Endothelial cell of umbilical vein (primary cell): ENCODE measurements at regions not wholly inside any gene's neighbourhood (a gene's known extent, or its start where the extent isn't known, plus 50 kb on each side); places are given as distances from the start of the nearest gene placed in this dataset.

Source experiments
- EZH2 ChIP-seq: IDR thresholded peaks from 2 replicates; pipeline ENCODE4 v1.6.1; 2012; ENCODE audit warnings: borderline replicate concordance, low read depth, mild to moderate bottlenecking, moderate library complexity, low read length, inconsistent platforms; ENCODE audit not compliant: severe bottlenecking
- POLR2AphosphoS5 ChIP-seq: IDR thresholded peaks from 2 replicates; pipeline ENCODE4 v1.6.1; 2012; ENCODE audit warnings: low read depth, mild to moderate bottlenecking, control low read depth, low read length, moderate library complexity; ENCODE audit not compliant: insufficient read depth
- TF ChIP-seq, protein P1 (sequence below): IDR thresholded peaks from 2 replicates; pipeline ENCODE4 v1.6.1; 2011; ENCODE audit not compliant: insufficient read depth, insufficient read length
- TF ChIP-seq, protein P2 (sequence below), 2 donors: IDR thresholded peaks; 1 replicate in 1 of 2; 2 replicates in 1 of 2; pipeline ENCODE4 v1.5.1; 2011; ENCODE audit warnings: low read length in 2 of 2, mild to moderate bottlenecking in 2 of 2, moderate library complexity in 2 of 2, control low read depth in 1 of 2, inconsistent platforms in 1 of 2, low read depth in 1 of 2; ENCODE audit not compliant: insufficient read depth in 1 of 2; ENCODE audit errors: extremely low read depth in 1 of 2

DNA sequence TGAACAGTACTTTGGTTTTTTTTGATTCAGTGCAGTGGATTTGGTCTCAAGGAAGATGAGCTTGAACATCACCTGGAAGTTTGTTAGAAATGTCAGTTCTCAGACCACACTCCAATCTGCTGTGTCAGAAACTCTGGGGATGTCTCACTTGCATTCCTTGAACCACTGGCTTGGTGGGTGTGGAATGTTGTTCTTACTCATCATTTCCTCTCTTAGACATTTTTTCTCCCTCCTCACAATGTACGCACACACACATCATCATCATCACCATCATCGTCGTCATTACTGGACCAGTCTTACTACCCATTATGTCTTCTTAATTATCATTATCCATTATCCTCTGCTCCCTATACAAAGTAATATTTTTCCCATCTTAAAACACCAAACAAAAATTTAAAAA is 91.9 kb upstream of the KCNK2 start:
- TF ChIP-seq, protein P1, sequence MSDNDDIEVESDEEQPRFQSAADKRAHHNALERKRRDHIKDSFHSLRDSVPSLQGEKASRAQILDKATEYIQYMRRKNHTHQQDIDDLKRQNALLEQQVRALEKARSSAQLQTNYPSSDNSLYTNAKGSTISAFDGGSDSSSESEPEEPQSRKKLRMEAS = no peak
- TF ChIP-seq, protein P2, sequence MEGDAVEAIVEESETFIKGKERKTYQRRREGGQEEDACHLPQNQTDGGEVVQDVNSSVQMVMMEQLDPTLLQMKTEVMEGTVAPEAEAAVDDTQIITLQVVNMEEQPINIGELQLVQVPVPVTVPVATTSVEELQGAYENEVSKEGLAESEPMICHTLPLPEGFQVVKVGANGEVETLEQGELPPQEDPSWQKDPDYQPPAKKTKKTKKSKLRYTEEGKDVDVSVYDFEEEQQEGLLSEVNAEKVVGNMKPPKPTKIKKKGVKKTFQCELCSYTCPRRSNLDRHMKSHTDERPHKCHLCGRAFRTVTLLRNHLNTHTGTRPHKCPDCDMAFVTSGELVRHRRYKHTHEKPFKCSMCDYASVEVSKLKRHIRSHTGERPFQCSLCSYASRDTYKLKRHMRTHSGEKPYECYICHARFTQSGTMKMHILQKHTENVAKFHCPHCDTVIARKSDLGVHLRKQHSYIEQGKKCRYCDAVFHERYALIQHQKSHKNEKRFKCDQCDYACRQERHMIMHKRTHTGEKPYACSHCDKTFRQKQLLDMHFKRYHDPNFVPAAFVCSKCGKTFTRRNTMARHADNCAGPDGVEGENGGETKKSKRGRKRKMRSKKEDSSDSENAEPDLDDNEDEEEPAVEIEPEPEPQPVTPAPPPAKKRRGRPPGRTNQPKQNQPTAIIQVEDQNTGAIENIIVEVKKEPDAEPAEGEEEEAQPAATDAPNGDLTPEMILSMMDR (IDR thresholded peaks at IDR 0.05; ENCODE audit: extremely low read depth in 1 of 2, insufficient read depth in 1 of 2, low read depth in 1 of 2, low read length in 2 of 2) = no peak
- no peak for TF ChIP-seq POLR2AphosphoS5
- TF ChIP-seq EZH2 = no peak
